GM21515 (cell line): ENCODE measurements at regions not wholly inside any gene's neighbourhood (a gene's known extent, or its start where the extent isn't known, plus 50 kb on each side); places are given as distances from the start of the nearest gene placed in this dataset.
"Not testable (repeated sequence)": the region's sequence is repeated elsewhere in the genome, so short reads cannot be mapped to it uniquely, and the experiment has no call there.

Source experiments
- ATAC-seq: cut with Tn5 transposase; IDR thresholded peaks from one replicate; pipeline ENCODE4 v1.9.1; 2021; ENCODE audit not compliant: unreplicated experiment

DNA sequence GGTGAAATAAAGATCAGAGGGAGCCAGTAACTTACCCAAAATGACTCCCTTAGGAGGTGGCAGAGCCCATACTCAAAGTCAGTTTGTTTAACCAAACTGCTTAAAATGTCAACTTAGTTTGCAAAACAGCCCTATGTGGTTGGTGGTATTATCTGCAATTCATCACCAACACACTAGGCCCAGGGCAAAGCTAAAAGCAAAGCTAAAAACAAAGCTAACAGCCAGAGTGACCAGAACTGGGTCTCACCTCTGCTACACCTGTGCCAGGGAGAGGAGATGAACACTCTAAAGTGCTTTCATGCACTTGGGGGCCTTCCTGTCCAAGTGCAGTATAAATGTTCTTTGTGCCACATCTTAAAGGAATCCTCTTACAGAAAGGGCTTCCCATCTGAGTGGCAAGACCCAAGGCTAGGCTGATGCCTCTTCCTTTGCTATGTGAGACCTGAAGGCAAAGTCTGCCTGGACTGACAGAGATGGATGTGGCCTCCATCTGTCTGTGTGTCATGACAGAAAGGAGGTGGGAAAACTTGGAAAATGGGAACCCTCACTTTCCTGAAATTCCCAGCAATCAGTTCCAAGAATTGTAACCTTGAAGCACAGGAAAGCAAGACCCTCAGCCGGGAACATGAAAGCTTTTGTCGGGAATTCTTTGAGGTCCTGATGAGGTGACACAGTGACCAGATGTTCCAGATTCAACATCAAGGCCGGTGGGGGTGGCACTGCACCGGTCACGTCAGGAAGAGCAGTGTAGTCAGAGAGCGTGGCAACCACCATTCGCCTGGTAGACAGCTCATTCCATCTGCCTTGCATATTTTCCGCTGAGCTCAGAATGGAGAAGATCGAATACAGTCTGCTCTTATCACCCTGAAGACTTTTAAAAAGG is 214.3 kb upstream of the PLGLB2 start:
- not testable (repeated sequence) for ATAC-seq

GRCh38 chr2:87534273-87534889 is 213.5 kb upstream of the PLGLB2 start:
- ATAC-seq: not testable (repeated sequence)

DNA sequence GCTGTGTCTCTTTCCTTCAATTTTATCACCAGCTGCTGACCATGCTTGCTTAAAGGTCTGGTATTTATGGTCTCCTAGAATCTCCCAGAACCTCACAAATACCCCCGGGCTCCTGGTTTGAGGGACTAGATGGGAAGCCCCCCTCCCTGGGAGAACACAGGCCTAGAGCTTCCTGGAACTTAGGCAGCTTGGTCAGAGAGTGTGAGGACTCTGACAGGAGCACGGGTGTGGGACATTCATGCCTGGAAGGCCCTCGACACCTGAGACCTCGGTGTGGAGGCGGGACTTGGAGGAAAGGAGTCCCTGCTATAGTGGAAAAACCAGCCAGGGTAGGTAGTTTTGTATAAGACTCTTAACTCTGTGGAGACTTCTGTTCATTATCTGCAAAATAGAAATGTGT is 211.5 kb upstream of the PLGLB2 start:
- ATAC-seq: not testable (repeated sequence)

DNA sequence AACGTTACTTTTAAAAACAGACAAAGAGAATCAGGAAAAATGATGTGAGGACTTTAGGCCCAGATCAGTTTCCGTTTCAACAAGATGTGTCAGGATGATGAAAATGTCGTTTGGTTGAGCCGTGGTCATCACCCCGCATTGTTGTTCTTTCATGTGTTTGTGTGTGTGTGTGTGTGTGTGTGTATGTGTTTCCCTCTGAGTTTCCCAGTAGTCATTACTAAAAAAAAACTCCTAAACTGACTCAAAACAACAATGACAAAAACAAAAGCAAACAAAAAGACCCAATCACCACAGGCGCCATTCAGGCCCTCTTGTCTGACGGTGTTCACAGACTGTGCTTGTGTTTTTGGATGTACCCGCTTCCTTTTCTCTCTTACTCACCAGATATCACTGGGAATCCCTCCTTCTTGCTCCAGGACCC is 210.6 kb upstream of the PLGLB2 start:
- not testable (repeated sequence) for ATAC-seq

DNA sequence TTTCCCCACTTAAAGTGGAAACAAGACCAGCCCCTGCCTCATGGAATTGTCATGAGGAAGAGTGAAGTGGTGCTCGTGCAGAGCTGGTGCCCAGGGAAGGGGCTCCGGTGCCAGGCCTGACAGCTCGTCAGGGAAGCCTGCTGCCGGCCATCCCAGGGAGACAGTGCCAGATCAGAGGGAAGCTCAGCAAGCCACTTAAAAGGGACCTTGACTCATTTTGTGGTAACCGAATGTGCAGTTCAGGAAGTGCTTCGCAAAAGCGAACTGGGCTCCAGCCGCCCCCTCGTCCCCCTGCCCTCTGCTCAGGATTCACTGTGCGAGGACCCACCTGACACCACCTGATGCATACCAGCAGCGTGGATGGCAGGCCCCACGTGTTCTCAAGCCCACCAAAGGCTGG is 209.6 kb upstream of the PLGLB2 start:
- not testable (repeated sequence) for ATAC-seq

DNA sequence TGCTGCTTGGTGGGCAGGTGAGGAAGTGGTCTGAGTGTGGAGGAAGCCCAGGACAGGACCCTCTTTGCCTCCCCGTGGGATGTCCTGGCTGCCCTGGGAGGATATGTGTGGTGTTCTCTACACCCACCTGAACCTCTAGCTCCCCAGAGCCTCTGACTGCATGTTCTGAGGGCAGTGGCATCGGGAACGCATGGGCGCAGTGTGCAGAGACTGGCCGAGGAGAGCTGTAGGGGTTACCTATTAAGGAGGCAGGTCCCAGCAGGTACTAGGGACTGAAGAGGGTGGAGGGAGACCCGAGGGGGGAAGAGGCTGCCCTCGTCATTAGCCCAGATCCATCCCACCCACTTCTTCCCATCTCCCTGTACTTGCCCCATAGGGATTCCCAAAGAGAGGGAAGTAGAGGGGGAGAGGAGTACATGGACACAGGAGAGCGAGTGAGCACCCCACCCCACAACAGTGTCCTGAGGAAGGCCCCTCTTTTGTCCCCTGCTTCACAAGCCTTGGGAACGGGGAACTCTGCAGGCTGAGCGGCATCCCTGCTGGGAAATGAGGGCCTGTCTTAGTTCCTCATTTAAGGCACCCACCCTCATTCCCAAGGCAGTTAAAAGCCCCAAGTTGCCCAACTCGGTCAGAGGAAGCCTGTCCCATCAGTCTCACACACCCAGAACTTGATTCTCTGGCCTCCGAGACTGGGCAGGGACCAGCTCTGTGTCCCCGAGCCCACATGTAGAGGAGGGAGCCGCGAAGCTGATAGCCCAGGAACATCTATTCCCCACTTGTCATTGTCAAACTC is 208.5 kb upstream of the PLGLB2 start:
- ATAC-seq: not testable (repeated sequence)

GRCh38 chr2:87540242-87540641 is 207.6 kb upstream of the PLGLB2 start:
- ATAC-seq: not testable (repeated sequence)

GRCh38 chr2:87542599-87543174 is 205.2 kb upstream of the PLGLB2 start:
- ATAC-seq: not testable (repeated sequence)

DNA sequence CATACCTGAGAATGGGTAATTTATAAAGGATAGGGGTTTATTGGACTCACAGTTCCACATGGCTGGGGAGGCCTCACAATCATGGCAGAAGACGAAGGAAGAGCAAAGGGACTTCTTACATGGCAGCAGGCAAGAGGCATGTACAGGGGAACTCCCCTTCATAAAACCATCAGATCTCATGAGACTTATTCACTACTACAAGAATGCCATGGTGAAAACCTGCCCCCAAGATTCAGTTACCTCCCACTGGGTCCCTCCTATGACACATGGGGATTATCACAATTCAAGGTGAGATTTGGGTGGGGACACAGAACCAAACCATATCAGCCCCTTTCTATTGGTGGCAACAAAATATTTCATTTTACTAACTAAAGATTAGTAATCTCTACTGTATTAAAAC is 204.1 kb upstream of the PLGLB2 start:
- not testable (repeated sequence) for ATAC-seq

DNA sequence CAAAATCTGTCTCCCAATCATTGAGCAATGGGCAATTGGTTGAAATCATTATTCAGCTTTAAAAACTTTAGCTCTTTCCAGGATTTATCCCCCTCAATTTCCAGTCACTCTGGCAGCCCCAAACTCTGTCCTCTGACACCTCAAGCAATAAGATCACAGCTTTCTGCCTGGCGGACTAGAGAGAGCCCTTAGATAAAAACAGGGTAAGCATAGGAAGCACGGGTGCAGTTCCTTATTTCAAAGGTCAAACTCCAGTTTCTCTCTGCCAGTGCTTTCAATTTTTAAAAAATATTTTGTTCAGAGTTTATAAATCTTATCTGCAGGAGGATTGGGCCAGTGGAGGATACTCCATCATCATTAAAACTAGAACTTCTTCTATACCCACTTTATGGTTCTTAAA is 200.8 kb upstream of the PLGLB2 start:
- ATAC-seq: not testable (repeated sequence)

DNA sequence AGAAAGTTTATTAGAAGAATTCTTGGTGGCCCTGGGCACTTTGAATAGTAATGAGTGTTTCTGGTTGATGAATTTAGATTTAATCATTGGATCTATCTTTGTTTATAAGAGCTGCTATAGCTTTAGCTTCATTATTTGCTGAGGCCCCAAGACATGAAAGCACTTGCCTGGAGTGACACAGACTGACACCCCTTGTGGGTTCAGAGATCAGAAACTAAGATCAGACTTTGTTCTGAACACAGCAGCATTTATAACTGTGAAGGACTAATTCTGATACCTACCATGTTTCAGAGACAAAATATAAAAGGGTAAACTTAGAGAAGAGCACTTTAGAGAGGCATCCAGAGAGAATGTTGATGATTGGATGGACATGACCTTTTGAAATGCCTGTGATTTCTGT is 199.9 kb upstream of the PLGLB2 start:
- ATAC-seq: not testable (repeated sequence)

DNA sequence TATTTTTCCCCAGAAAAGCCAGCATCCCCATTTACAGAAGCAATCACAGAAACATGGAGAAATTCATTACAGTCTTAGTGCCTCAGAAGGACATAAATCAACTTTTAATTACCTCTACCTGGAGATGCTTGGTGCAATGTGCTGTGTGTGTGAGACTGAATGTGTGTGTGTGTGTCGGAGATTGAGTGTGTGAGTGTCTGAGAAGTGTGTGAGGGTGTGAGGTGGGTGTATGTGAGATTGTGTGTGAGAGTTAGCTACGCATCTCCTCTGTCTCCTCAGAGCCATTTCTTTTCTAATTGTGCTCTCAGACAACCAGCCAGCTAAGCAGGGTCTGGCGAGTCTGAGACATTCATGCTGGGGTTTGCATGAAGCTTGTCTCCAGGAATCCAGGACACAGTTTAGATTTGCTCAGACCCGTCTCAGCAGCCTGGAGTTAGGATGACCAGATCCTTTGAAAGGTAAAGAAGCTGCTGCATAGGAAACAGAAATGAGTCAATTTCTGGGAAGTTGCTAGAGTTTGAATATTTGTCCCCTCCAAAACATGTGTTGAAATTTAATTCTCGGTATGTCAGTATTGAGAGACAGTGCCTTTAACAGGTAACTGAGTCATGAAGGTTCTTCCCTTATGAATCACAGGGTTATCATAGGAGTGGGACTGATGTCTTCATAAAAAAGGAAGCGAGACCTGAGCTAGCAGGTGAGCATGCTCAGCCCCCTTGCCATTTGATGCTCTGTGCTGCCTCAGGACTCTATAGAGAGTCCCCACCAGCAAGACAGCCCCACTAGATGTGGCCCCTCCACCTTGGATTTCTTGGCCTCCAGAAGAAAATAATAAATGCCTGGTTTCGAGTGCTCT is 199.0 kb upstream of the PLGLB2 start:
- ATAC-seq: not testable (repeated sequence)

- not testable (repeated sequence) for ATAC-seq
Observed at GRCh38 chr2:87549561-87550202, 198.2 kb upstream of the PLGLB2 start.

GRCh38 chr2:87554678-87555077 is 193.2 kb upstream of the PLGLB2 start:
- not testable (repeated sequence) for ATAC-seq

- not testable (repeated sequence) for ATAC-seq
Observed at GRCh38 chr2:87555082-87555481, 192.8 kb upstream of the PLGLB2 start.

DNA sequence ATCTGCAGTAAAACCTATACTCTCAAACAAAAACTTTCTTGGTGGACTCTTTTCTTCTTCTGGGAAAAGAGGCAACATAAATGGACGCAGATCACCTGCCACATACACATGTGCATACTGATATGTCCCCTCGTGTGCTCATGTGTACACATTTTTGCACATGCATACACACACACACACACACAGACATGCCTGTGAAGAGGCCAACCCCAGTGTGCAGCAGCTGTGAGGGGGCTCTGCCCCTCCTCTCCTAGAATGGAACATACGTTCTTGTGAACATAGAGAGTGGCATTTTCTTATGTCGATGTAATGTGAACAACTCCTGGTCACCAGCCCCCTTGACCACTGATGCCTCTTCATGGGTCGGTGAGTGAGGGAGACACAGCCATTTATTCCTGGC is 188.9 kb upstream of the PLGLB2 start:
- ATAC-seq: not testable (repeated sequence)

DNA sequence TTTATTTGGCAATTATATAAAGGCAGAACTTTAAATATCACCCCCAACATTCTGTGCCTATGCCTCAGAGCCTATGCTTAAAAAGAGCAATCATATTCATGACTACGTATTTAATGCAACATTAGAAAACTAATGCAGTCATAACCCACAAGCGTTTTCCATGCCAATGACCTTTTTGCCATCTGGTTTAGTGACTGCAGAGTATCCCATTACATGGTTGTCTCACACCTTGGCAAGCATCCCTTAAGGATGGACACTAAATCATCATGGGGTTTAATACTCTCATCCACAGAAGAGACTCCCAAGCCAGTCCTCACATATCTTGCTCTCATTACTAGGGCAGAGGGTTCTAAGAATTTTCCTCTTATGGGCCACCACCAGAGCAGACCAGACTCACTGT is 188.2 kb upstream of the PLGLB2 start:
- ATAC-seq: not testable (repeated sequence)

GRCh38 chr2:87565116-87565515 is 182.8 kb upstream of the PLGLB2 start:
- not testable (repeated sequence) for ATAC-seq

- ATAC-seq: not testable (repeated sequence)
Observed at GRCh38 chr2:87566531-87566930, 181.4 kb upstream of the PLGLB2 start.

DNA sequence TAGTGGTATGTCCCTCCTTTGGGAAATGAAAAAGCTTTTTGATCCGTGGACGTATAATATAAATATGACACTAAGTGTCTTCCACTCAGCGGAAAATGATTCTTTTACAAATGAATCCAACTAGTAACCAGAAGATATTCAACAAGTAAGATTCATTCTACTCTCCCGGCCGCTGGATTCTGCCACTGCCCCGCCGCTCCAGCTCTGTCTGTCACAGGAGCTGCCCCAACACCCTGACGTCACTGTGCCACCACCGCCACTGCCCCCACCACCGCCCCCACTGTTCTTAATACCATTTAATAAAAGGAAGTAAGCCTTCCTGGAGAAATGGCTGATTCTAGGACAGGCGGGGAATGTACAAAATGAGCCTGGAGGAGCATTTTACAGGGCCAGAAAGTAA is 180.8 kb upstream of the PLGLB2 start:
- not testable (repeated sequence) for ATAC-seq
